PFSK-1 (cell line): ENCODE measurements at regions not wholly inside any gene's neighbourhood (a gene's known extent, or its start where the extent isn't known, plus 50 kb on each side); places are given as distances from the start of the nearest gene placed in this dataset.

Experiments used
- FOXP2 ChIP-seq: optimal IDR thresholded peaks from 2 replicates; pipeline ENCODE3; 2011; ENCODE audit warnings: borderline replicate concordance, control low read depth, inconsistent platforms; ENCODE audit not compliant: insufficient read depth; ENCODE audit errors: extremely low read length, extremely low read depth
- POLR2AphosphoS5 ChIP-seq: IDR thresholded peaks from 2 replicates; pipeline ENCODE4 v1.6.1; 2012; ENCODE audit warnings: low read depth, mild to moderate bottlenecking, control low read depth, low read length, moderate library complexity
- SIN3A ChIP-seq: IDR thresholded peaks from 2 replicates; pipeline ENCODE4 v1.6.1; 2012; ENCODE audit warnings: mild to moderate bottlenecking, low read length, moderate library complexity, borderline replicate concordance; ENCODE audit not compliant: insufficient read depth

DNA sequence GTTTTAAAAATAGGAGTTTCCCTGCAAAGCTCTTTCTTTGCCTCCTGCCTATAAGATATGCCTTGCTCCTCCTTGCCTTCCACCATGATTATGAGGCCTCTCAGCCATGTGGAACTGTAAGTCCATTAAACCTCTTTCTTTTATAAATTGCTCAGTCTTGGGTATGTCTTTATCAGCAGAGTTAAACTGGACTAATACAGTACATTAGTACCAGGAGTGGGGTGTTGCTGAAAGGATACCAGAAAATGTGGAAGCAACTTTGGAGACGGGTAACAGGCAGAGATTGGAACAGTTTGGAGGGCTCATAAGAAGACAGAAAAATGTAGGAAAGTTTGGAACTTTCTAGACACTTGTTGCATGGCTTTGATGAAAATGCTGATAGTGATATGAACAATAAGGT is 709.9 kb downstream of the LUZP2 start:
- TF ChIP-seq POLR2AphosphoS5 (no peak), FOXP2 (no peak), SIN3A (no peak)
